Activated naive CD4-positive, alpha-beta T cell treated with anti-CD3 and anti-CD28 coated beads, Interleukin-2, amount 10 ng/mL, durations not matched to agents 7 days and 5 days (primary cell): ENCODE measurements at regions not wholly inside any gene's neighbourhood (a gene's known extent, or its start where the extent isn't known, plus 50 kb on each side); places are given as distances from the start of the nearest gene placed in this dataset.

Source experiments
- CTCF ChIA-PET: fragments of 350-600 bp; sonication (Branson Sonifier 250); formaldehyde crosslinking; loops from one replicate; lab custom pipeline; 2021; ENCODE audit warnings: antibody characterized with exemption; lab: Charles Lee
- DNase-seq: peaks from one replicate; pipeline ENCODE4 v3.0.0-alpha.2; 2020
- H3K27ac Mint-ChIP-seq: one replicate; pipeline ENCODE4 v1.8.0; 2021; ENCODE audit warnings: mild to moderate bottlenecking, moderate library complexity, mixed read lengths
- H3K27me3 Mint-ChIP-seq: one replicate; pipeline ENCODE4 v1.8.0; 2021; ENCODE audit warnings: mild to moderate bottlenecking, mixed read lengths
- H3K36me3 Mint-ChIP-seq: one replicate; pipeline ENCODE4 v1.8.0; 2021; ENCODE audit warnings: mixed read lengths
- H3K4me1 Mint-ChIP-seq: one replicate; pipeline ENCODE4 v1.8.0; 2021; ENCODE audit warnings: mixed read lengths
- H3K4me3 Mint-ChIP-seq: one replicate; pipeline ENCODE4 v1.8.0; 2021; ENCODE audit warnings: mild to moderate bottlenecking, moderate library complexity, mixed read lengths
- H3K9me3 Mint-ChIP-seq: one replicate; pipeline ENCODE4 v1.8.0; 2021; ENCODE audit warnings: mixed read lengths

DNA sequence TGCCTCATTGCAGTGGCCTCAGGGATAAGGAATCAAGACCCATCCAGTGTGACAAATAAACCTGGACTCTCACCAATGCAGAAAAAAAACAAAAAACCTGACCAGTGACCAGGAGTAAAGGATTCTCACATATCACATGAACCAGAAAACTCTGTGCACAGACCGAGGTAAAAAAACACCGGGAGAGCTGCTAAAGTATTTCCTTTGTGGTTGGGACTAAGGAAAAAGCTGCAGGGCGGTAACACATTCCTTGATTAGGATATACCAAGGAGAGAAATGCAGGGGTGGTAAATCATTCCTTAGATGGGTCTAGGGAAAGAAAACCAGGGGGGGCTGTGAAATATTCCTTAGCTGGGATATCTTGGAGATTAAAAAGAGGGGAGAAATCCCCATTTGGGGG lies 64.8 kb upstream of the ZNF85 start:
- H3K27ac Mint-ChIP-seq, result no peak overlapping the region
- DNase-seq, result no peak
- H3K9me3 Mint-ChIP-seq, result peaks cover 62% of the 10 kb centered on the region
- no peaks in the 10 kb centered on the region for H3K27me3 Mint-ChIP-seq
- no peaks in the 10 kb centered on the region for H3K36me3 Mint-ChIP-seq
- CTCF ChIA-PET, result no interaction called here
- H3K4me1 Mint-ChIP-seq, result no peaks in the 10 kb centered on the region
- no peak overlapping the region for H3K4me3 Mint-ChIP-seq

DNA sequence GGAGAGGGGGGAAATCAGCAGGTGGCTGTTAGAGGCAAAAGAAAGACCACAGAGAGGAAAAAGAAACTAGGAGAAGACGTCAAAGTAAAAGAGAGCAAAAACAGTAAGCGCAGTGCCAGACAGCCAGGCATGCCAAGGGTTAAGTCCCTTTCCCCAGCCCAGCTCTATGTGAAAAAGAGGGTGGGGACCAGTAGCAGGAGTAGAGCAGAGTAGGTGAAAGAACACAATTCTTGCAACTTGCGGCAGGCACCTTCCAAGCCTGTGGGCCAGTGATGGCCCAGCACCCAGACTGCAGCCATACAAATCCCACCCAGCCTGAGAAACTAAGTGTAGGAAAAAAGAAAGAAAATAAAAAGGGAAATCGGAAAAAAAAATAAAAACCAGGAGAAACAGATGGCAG lies 64.2 kb upstream of the ZNF85 start:
- H3K9me3 Mint-ChIP-seq, result peaks cover 57% of the 10 kb centered on the region

GRCh38 chr19:20860339-20860738 lies 62.7 kb upstream of the ZNF85 start:
- H3K9me3 Mint-ChIP-seq, result peaks cover 55% of the 10 kb centered on the region
- no peak overlapping the region for H3K4me3 Mint-ChIP-seq
- no peaks in the 10 kb centered on the region for H3K36me3 Mint-ChIP-seq
- H3K27ac Mint-ChIP-seq, result no peak overlapping the region
- DNase-seq, result no peak
- H3K27me3 Mint-ChIP-seq, result no peaks in the 10 kb centered on the region
- no peaks in the 10 kb centered on the region for H3K4me1 Mint-ChIP-seq
- CTCF ChIA-PET, result no interaction called here

More for the DNA sequence above, 64.2 kb upstream of the ZNF85 start:
- H3K4me1 Mint-ChIP-seq, result no peaks in the 10 kb centered on the region
- no peak for DNase-seq
- H3K27me3 Mint-ChIP-seq, result no peaks in the 10 kb centered on the region
- no peak overlapping the region for H3K27ac Mint-ChIP-seq
- no peak overlapping the region for H3K4me3 Mint-ChIP-seq
- CTCF ChIA-PET, result no interaction called here
- no peaks in the 10 kb centered on the region for H3K36me3 Mint-ChIP-seq

- no peaks in the 10 kb centered on the region for H3K4me1 Mint-ChIP-seq
- CTCF ChIA-PET, result no interaction called here
- H3K27me3 Mint-ChIP-seq, result no peaks in the 10 kb centered on the region
- no peak for DNase-seq
- no peak overlapping the region for H3K4me3 Mint-ChIP-seq
- H3K9me3 Mint-ChIP-seq, result peaks cover 63% of the 10 kb centered on the region
- no peak overlapping the region for H3K27ac Mint-ChIP-seq
- H3K36me3 Mint-ChIP-seq, result peaks cover 1% of the 10 kb centered on the region
Observed at GRCh38 chr19:20863176-20863575, 59.9 kb upstream of the ZNF85 start.
